ENCODE measurements at regions not wholly inside any gene's neighbourhood (a gene's known extent, or its start where the extent isn't known, plus 50 kb on each side); places are given as distances from the start of the nearest gene placed in this dataset.

DNA sequence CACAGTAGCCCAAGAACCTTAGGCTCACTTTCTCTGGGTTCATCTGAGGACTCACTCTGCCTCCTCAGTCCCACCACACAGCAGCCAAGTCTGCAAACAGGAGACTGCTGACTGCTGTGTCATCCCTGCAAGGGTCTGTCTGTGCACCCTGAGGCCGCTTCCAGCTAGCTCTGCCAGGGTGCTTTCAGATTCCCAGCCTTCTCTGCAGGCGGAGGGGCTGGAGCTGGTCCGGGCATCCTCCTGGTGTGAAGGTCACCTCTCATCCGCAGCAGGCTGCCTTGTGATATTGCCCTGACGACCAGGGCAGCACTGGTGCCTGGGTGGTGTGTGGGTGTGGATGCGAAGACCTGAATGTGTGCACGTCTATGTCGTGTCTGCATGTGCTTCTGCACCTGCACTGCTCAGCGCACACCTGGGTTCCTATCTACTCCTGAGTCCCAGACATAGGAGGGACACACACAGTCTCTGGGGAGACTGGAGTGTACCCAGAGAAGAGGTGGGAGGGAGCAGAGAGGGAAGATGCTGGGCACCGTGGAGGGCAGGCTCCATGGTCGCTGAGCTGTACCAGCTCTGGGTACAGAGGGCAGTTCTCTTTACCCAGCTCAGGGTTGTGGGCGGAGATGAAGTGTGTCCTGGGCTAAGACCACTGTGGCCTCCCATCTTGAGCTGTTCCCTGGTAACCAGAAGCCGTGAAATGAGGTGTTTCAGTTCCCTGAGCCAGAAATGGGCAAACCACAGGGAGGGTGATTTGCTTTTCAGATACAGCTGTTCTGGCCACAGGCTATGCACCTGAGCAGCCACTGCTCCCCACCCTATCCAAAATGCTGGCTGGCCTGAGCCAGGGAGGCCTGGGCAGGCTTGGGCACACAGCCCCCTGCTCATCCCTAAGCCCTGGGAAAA is 160.9 kb upstream of the CSF3R start:
- DNase-seq (ENCODE audit: low read depth in 2 of 2) = no peak

DNA sequence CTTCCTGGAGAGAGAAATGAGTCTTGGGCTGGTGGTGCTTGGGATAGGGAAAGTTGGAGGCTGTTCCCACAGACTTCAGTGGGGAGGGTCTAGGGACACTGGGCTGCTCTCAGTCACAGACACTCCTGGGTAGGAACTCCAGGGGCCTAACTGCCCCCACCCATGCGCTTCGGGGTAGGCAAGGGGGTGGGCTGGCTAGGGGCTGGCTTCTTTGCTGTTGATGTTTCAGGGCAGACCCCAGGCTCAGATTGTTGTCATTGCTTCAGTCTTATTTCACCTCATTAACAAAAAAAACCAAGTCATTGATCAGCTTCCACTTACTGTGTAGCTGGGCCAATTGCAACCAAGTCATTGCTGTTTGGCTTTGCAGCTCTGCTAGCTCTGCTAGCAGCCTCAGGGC is 160.1 kb upstream of the CSF3R start:
- DNase-seq (ENCODE audit: low read depth in 2 of 2) = no peak

DNA sequence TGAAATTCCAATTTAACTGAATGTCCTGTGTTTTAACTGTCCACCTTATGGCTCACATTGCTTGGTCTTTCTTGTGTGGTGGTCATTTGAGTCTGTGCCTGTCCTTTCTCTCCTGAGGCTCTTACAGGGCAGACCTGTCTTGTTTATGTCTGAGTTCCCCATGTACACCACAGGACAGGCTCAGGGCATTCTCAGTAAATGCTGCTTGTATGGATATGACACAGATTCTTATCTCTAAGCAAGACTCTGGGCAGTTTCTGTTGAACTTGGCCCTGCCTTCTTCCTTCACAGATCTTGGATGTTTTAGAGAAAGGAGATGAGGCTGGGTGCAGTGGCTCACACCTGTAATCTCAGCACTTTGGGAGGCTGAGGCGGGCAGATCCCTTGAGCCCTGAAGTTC is 159.1 kb upstream of the CSF3R start:
- DNase-seq (ENCODE audit: low read depth in 2 of 2) = no peak

- no peak for DNase-seq (ENCODE audit: low read depth in 2 of 2)
These were observed 156.7 kb upstream of the CSF3R start for GRCh38 chr1:36639461-36639860.

- no peak for DNase-seq (ENCODE audit: low read depth in 2 of 2)
These were observed 155.6 kb upstream of the CSF3R start for GRCh38 chr1:36638268-36638667.

DNA sequence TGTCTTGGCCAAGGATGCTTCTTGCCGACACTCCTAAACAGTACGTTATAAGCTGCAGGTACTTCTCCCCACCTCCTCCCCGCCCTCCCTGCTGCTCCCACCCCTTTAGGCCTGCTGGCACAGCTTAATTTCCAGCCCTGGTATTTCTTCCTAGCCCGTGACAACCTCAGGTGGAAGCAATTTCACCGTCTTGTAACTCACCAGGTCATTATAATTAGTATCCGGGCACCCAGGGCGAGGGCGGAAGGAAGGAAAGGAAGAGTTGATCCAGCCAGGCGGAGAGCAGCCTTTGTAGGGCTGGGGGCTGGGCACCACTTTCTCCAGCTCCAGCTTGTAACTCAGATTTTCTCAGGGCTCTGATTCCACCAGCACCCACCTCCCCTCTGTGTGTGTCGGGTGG is 153.5 kb upstream of the CSF3R start:
- no peak for DNase-seq (ENCODE audit: low read depth in 2 of 2)

DNA sequence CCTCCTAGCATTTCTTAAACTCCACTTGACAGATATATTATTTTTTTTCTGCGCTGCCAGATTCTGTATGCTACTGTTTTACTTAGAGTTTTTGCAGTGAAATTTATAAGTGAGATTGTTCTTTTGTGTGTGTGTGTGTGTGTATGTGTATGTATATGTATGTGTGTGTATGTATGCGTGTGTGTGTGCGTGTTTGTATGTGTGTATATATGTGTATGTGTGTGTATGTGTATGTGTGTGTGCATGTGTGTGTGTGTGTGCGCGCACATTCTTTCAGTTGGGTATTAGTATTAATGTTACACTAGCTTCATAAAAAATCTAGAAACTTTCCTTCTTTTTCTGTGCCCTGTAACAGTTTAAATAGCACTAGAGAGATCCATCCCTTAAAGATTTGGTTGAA is 152.6 kb upstream of the CSF3R start:
- no peak for DNase-seq (ENCODE audit: low read depth in 2 of 2)

DNA sequence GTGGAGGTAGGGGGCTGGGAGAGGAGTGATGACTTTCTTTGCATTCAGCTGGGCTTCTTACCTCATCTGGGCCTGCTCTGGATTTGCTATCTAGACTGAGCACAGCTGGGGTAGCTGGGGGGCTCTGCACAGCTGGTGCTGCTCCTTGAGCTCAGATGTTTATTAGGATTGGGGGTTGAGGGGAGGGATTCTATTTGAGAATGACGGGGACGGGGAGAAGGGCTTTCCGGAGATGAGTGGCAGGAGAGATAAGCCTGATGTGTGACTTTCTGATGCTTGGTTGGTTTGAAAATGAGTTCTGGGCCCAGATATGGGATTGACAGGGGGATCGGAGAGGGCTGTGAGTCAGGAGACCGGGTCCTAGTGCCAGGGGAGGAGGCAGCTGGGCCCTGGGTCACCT is 146.1 kb upstream of the CSF3R start:
- DNase-seq (ENCODE audit: low read depth in 2 of 2) = no peak

DNA sequence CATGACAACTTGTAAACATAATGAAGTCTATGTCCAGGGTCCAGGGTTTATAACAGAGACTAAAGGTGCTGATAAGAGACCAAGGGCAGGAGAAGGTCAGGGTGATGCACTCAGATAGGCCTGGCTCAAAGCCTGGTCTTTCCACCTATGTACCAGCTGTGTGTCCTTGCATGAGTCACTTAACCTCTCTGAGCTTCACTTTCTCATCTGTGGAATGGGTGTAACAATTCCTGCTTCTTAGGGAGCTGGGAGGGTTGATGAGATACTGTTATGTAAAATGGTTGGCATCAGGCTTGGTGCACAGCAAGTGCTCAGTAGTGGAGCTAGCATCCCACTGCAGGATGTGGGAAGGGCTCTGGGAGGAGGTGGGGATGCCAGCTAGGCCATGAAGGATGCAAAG is 143.7 kb upstream of the CSF3R start:
- DNase-seq (ENCODE audit: low read depth in 2 of 2) = no peak

- no peak for DNase-seq (ENCODE audit: low read depth in 2 of 2)
These were observed 143.2 kb upstream of the CSF3R start for GRCh38 chr1:36625935-36626310.

- no peak for DNase-seq (ENCODE audit: low read depth in 2 of 2)
These were observed 142.7 kb upstream of the CSF3R start for GRCh38 chr1:36625253-36625934.

- no peak for DNase-seq (ENCODE audit: low read depth in 2 of 2)
These were observed 141.8 kb upstream of the CSF3R start for GRCh38 chr1:36624466-36624865.

GRCh38 chr1:36622741-36623648 is 140.3 kb upstream of the CSF3R start:
- no peak for DNase-seq (ENCODE audit: low read depth in 2 of 2)

DNA sequence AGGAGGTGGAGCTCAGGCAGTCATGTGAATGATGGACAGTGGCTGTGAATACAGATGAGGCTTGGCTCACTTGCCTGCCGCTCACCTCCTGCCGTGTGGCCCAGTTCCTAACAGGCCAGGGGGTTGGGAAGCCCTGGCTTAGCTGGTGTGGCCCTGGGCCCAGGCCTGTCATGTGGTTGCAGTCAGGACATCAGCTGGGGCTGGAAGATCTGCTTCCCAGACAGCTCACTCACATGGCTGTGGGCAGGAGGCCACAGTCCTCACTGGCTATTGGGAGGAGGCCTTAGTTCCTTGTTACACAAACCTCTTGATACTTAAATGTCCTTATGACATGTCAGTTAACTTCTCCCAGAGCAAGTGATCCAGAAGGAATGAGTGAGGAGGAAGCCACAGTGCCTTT is 138.8 kb upstream of the CSF3R start:
- DNase-seq (ENCODE audit: low read depth in 2 of 2) = no peak

DNA sequence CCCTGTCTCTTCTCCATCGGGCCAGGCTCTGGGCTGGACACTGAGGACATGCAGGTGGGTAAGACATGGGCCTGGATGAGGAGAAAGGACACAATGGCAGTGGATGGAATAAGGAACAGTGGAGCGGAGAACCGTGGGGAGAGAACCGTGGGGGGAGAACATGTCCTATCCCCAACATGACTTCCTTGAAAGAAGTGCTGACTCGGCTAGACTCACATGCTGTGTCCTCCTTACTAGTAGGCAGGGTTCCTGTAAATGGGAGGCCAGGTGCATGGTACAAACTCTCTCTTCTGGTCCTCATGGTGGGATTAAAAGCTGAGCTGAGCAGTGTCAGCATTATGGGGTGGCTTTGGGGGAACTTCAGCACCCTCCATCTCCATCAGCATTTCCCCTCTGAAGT is 137.4 kb upstream of the CSF3R start:
- no peak for DNase-seq (ENCODE audit: low read depth in 2 of 2)

- DNase-seq (ENCODE audit: low read depth in 2 of 2) = no peak
These were observed 132.3 kb upstream of the CSF3R start for GRCh38 chr1:36614991-36615390.

- no peak for DNase-seq (ENCODE audit: low read depth in 2 of 2)
These were observed 131.9 kb upstream of the CSF3R start for GRCh38 chr1:36614571-36614970.

DNA sequence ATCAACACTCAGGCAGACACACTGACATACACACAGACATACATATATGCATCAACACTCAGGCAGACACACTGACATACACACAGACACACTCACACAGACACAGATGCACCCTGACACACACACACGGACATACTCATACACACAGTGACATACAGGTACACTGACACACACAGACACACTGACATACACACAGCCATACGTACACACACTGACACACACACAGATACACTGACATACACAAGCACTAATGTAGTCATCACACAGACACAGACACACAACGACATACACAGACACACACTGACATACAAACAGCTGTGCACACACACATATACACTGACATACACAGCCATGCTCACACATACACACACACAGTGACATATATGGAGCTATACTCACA is 131.0 kb upstream of the CSF3R start:
- DNase-seq (ENCODE audit: low read depth in 2 of 2) = no peak

DNA sequence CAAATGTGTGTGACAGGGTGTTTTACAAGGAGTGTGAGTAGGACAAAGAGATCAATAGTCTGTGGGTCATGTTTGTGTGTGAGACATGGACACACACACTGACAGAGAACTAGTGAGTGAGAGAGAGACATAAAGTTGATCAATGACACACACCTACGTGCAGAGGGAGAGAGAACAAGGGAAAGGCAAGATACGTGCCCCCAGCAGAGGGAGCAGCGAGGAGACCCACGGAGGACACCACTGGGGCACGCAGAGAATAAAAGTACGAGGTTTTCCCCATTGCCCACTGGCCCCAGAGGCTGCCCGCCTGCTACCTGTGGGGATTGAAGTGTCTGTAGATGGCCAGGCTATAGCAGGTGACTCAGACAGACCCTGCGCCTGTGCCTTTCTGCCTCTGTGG is 130.2 kb upstream of the CSF3R start:
- DNase-seq (ENCODE audit: low read depth in 2 of 2) = no peak

DNA sequence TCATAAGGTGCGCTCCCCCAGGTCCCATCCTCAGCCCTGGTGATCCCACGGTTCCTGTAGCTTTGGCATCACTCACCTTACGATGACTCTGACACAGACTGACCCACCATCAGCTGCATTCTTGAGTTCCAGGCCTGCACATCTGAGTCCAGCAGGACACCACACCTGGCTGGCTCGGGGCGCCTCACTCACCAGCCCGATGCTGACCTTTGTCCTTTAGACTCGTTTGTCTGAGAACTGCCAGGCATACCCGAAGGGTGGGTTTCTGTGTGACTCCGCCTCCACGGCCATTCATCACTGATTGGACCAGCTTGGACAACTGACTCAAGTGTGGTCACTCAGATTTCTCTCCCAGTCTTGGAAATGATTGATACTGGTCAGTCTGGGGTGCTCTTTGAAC is 129.4 kb upstream of the CSF3R start:
- no peak for DNase-seq (ENCODE audit: low read depth in 2 of 2)

- no peak for DNase-seq (ENCODE audit: low read depth in 2 of 2)
These were observed 126.7 kb upstream of the CSF3R start for GRCh38 chr1:36609241-36610027.

DNA sequence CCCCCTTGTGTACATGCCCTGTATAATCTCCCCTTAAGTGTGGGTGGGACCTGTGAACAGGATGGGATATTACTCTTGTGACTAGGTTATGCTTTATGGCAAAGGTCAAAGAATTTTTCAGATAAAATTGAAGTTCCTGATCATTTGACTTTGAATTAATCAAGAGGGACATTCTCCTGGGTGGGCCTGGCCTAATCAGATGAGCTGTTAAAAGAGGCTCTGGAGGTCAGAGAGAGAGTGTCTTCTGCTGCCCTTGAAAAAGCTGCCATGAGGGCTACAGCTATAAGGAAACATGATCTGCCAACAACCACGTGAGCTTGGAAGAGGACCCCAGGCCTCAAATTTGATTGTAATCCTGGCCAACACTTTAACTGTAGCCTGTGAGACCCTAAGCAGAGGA is 125.6 kb upstream of the CSF3R start:
- DNase-seq (ENCODE audit: low read depth in 2 of 2) = no peak
